T47D (cell line): ENCODE measurements at regions not wholly inside any gene's neighbourhood (a gene's known extent, or its start where the extent isn't known, plus 50 kb on each side); places are given as distances from the start of the nearest gene placed in this dataset.
A peak's percentile ranks its signal among the peaks of the same experiment; 100 is the strongest.
"Not testable (repeated sequence)": the region's sequence is repeated elsewhere in the genome, so short reads cannot be mapped to it uniquely, and the experiment has no call there.

ENCODE experiments used
- DNase-seq, 2 experiments: peaks; one replicate each; pipeline versions ENCODE4 v3.0.0 to v3.0.0-alpha.2; 2011 to 2012; ENCODE audit warnings: low read depth in 1 of 2, low spot score in 1 of 2
- JUND ChIP-seq: IDR thresholded peaks from 2 replicates; pipeline ENCODE4 v1.6.1; 2012; ENCODE audit warnings: low read depth
- in situ Hi-C: cut with HindIII; loops from 2 replicates; pipeline ENCODE4 v1.10.0; 2016; ENCODE audit warnings: low sequenced_read_pairs, low pct_unique_long_range_greater_than_20kb

- no peak for TF ChIP-seq JUND
- in situ Hi-C loops: no loop called here
- no peak for DNase-seq
Measured at GRCh38 chr21:9750341-9751086, 770.9 kb upstream of the TPTE start.

GRCh38 chr21:9751087-9751585 lies 770.2 kb upstream of the TPTE start:
- in situ Hi-C loops: not testable (repeated sequence)
- peak in 1 of 2 experiments; percentile 38 for DNase-seq

DNA sequence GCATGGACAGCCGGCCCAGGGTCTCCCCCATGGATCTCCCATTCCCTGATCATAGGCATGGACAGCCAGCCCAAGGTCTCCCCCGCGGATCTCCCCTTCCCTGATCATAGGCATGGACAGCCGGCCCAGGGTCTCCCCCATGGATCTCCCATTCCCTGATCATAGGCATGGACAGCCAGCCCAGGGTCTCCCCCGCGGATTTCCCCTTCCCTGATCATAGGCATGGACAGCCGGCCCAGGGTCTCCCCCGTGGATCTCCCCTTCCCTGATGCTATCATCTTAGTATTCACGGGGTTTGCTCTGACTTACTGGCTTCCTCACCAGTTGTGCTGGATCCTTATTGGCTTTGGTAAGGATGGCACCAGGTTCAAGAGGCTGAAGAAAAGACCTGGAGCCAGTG lies 769.4 kb upstream of the TPTE start:
- DNase-seq, in situ Hi-C loops: not testable (repeated sequence)

- DNase-seq, in situ Hi-C loops: not testable (repeated sequence)
Measured at GRCh38 chr21:9753441-9753840, 767.9 kb upstream of the TPTE start.

DNA sequence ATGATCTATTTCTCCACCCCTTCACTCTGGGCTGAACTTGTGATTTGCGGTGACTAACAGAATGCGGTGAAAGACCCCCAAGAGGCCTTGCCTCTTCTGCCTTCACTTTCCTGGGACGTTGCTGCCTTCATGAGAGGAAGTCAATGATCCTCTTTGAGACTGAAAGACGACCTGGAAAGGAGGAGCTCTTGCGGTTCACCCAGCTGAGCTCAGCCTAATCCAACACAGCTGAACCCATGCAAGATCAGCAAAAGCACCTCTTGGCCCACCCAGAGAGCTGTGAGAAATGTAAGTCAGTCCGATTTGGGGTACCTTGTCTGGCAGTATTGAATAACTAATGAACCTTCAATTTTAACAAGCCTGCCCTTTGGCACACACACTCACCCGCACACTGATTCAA lies 767.4 kb upstream of the TPTE start:
- no peak for TF ChIP-seq JUND
- DNase-seq: no peak
- in situ Hi-C loops: no loop called here

GRCh38 chr21:9754434-9754833 lies 766.9 kb upstream of the TPTE start:
- in situ Hi-C loops, DNase-seq: not testable (repeated sequence)

DNA sequence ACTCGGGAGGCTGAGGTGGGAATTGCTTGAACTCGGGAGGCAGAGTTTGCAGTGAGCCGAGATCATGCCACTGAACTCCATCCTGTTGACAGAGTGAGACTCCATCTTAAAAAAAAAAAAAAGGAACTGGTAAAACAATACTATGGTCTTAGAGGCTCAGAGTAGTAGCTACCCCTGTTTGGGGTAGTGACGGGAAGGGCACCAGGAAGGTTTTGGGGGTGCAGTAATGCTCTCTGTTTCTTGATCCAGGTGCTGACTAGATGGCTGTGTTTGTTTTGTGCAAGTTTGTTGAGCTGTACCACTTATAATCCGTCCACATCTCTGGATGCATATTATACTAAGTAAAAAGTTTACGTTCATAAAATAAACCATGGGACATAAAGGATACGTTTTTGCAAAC lies 765.8 kb upstream of the TPTE start:
- in situ Hi-C loops: no loop called here
- TF ChIP-seq JUND: no peak
- no peak for DNase-seq

- in situ Hi-C loops: no loop called here
- no peak for TF ChIP-seq JUND
- no peak for DNase-seq
Measured at GRCh38 chr21:9756677-9757076, 764.7 kb upstream of the TPTE start.

DNA sequence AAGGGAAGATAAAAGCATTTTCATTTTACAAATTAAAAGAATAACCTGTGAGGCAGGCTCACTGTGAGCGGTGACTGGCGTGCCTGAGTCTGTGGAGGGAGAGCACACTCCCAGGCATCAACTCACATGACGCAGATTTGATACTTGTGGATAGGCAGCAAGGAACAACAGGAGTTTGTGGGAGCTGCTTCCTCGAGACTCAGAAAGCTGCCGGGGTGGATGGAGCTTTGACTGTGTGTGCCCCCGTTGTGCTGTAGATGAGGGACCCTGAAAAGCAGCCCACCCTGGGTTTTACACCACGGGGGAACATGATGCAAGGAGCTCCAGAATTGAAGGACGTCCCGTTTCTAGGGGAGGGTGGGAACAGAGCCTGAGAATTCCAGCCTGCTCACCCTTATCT lies 764.3 kb upstream of the TPTE start:
- in situ Hi-C loops, DNase-seq: not testable (repeated sequence)

GRCh38 chr21:9757572-9757971 lies 763.8 kb upstream of the TPTE start:
- DNase-seq, in situ Hi-C loops: not testable (repeated sequence)

DNA sequence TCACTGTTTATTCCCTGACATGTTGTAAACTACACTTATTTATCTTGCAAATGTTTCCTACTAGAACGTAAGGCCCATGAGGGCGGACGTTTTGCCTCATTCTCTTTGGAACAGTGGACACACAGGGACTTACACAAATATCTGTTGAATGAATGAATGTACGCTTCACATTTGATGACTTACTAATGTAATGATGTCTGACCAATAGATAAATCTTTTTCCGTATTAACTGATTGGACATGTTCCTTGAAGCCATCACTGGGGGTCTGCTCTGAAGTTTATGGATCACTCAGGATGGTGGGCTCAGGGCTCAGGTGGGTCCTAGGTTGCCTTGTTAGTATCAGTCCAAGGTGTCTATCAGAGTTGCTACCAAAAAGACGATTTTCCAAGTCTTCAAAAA lies 763.2 kb upstream of the TPTE start:
- TF ChIP-seq JUND: no peak
- in situ Hi-C loops: no loop called here
- no peak for DNase-seq

- in situ Hi-C loops: no loop called here
- no peak for TF ChIP-seq JUND
- DNase-seq: no peak
Measured at GRCh38 chr21:9758888-9759287, 762.5 kb upstream of the TPTE start.

GRCh38 chr21:9759972-9760371 lies 761.4 kb upstream of the TPTE start:
- no peak for DNase-seq
- in situ Hi-C loops: no loop called here
- no peak for TF ChIP-seq JUND

GRCh38 chr21:9760398-9761074 lies 760.8 kb upstream of the TPTE start:
- no peak for TF ChIP-seq JUND
- no peak for DNase-seq
- in situ Hi-C loops: no loop called here
